NB4 (cell line): ENCODE measurements at regions not wholly inside any gene's neighbourhood (a gene's known extent, or its start where the extent isn't known, plus 50 kb on each side); places are given as distances from the start of the nearest gene placed in this dataset.
A peak's percentile ranks its signal among the peaks of the same experiment; 100 is the strongest.

Source experiments
- DNase-seq: peaks from one replicate; pipeline ENCODE4 v3.0.0; 2010; ENCODE audit warnings: low read depth
- H3K4me3 ChIP-seq: one replicate; pipeline ENCODE4 v1.5.1; 2011; ENCODE audit warnings: mild to moderate bottlenecking, low read depth, low read length, moderate library complexity
- MYC ChIP-seq: IDR thresholded peaks from 2 replicates; pipeline ENCODE4 v1.6.1; 2011; ENCODE audit warnings: low read depth, low read length
- POLR2A ChIP-seq: IDR thresholded peaks from 2 replicates; pipeline ENCODE4 v1.6.1; 2011; ENCODE audit warnings: mild to moderate bottlenecking; ENCODE audit not compliant: insufficient read length; ENCODE audit errors: extremely low read depth
- TF ChIP-seq, protein P1 (sequence below): IDR thresholded peaks from one replicate; pipeline ENCODE4 v1.5.1; 2012; ENCODE audit warnings: low read depth, low read length
- TF ChIP-seq, protein P2 (sequence below): IDR thresholded peaks from 2 replicates; pipeline ENCODE4 v1.6.1; 2011; ENCODE audit warnings: low read depth, low read length

DNA sequence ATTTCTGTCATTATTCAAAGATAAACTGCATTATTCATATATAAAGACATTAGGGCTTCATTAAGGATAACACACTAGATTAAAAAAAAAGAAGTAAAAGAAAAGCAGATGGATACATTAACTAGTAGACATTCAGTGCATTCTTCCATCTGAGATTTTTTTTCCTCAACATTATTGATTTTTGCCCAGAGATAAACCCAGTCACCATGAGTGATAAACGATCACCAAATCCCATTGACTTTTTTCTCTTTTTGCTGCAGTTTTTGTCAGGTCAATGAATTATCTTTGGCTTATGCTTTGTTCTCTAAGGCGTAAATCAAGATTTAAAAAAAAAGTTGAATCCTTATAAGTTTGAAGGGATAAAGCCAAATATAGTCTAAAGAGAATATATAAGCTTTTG lies 925.0 kb downstream of the GBE1 start:
- TF ChIP-seq, protein P1, sequence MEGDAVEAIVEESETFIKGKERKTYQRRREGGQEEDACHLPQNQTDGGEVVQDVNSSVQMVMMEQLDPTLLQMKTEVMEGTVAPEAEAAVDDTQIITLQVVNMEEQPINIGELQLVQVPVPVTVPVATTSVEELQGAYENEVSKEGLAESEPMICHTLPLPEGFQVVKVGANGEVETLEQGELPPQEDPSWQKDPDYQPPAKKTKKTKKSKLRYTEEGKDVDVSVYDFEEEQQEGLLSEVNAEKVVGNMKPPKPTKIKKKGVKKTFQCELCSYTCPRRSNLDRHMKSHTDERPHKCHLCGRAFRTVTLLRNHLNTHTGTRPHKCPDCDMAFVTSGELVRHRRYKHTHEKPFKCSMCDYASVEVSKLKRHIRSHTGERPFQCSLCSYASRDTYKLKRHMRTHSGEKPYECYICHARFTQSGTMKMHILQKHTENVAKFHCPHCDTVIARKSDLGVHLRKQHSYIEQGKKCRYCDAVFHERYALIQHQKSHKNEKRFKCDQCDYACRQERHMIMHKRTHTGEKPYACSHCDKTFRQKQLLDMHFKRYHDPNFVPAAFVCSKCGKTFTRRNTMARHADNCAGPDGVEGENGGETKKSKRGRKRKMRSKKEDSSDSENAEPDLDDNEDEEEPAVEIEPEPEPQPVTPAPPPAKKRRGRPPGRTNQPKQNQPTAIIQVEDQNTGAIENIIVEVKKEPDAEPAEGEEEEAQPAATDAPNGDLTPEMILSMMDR, result no peak
- TF ChIP-seq, protein P2, sequence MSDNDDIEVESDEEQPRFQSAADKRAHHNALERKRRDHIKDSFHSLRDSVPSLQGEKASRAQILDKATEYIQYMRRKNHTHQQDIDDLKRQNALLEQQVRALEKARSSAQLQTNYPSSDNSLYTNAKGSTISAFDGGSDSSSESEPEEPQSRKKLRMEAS, result no peak
- no peak for TF ChIP-seq MYC
- no peak for TF ChIP-seq POLR2A
- no peak for DNase-seq
- H3K4me3 ChIP-seq, result no peak overlapping the region

DNA sequence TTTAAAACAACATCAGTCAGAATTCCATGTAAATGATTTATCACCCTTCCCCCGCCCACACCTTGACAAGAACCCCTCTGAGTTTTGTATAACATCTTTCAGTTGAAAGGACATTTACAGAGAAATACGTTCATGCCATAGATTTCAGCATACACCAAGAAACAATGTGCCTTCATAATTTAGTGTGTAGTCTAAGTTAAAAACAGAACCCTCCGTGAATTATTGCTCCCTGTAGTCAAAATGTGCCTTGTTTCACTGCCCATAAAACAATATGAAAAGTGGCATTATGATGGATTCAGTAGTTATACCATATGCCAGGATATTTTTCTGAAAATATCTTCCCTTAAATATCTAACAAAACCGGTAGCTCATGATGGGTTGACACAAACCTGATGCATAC lies 953.9 kb downstream of the GBE1 start:
- no peak for DNase-seq
- TF ChIP-seq, protein P2, result no peak
- TF ChIP-seq, protein P1, result no peak
- TF ChIP-seq POLR2A, result no peak
- no peak for TF ChIP-seq MYC
- no peak overlapping the region for H3K4me3 ChIP-seq

DNA sequence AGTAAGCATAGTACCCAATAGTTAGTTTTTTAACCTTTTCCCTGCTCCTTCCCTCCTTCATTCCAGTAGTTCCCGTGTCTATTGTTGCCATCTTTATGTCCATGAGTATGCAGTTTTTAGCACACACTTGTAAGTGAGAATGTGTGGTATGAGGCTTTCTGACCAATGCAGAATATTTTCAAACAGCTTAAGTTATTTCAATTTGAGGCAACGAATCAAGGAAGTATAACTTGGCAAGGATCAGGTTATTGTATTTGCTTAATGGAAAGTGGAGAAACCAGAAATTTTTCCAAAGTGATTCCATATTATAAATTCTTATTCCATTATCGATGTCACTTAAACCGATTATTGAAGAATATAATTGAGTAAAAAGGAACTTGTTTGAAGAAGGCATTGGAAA lies 954.8 kb downstream of the GBE1 start:
- TF ChIP-seq POLR2A, result no peak
- no peak for TF ChIP-seq MYC
- TF ChIP-seq, protein P1, result no peak
- TF ChIP-seq, protein P2, result no peak
- no peak overlapping the region for H3K4me3 ChIP-seq
- no peak for DNase-seq

DNA sequence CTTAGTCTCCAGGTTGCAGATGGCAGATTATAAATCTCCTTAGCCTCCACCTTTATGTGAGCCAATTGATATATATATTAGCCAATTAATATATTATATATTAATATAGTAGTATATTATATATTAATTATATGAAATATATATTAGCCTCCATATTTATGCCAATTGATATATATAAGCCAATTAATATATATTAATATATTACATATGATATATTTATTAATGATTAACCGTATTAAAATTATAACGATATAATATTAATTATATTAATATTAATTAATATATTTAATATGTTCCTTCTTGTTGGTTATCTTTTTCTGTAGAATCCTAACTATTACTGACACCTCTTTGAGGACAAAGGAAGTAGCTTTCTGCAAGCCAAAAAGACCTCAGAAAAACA lies 972.5 kb downstream of the GBE1 start:
- H3K4me3 ChIP-seq, result no peak overlapping the region
- TF ChIP-seq, protein P1, result no peak
- TF ChIP-seq MYC (no peak), POLR2A (no peak)
- TF ChIP-seq, protein P2, result no peak
- no peak for DNase-seq

DNA sequence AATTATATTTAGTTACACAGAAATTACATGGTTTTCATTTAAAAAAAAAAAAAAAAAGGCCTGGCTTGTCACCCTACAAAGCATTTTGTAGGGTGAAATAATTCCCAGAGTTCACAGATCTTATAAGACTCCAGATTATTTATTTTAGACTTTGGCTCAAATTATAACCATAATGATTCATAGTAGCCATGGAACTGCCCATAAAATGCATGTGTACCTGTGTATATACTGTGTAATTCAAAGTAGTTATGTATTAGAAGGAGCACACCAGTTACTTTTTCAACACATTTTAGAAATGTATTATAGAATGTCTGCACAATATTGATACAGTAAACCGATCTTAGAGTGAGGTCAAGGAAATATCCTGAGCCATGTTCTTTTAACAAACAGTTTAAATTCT lies 975.6 kb downstream of the GBE1 start:
- TF ChIP-seq, protein P2, result no peak
- TF ChIP-seq POLR2A (no peak), MYC (no peak)
- TF ChIP-seq, protein P1, result no peak
- H3K4me3 ChIP-seq, result no peak overlapping the region
- DNase-seq, result no peak

DNA sequence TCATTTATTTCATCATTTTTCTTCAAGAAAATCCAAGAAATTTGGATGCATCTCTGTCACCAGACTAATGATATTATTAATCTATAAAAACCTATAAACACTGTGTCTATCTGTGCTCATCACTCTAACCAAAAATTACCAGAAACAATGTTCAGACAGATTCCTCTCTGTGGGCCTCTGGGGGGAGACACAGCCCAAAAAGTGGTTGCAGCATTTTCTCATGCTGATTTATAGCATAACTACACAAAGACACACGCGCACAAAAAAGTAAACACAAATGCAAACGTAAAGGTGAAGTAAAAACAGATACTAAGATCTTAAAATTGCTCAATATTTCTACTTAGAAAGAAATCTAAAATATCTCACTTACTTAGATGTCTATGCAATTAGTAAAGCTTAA lies 976.0 kb downstream of the GBE1 start:
- no peak overlapping the region for H3K4me3 ChIP-seq
- peak; percentile 8 for DNase-seq
- TF ChIP-seq POLR2A (no peak), MYC (no peak)
- TF ChIP-seq, protein P1, result no peak
- TF ChIP-seq, protein P2, result no peak
